ENCODE measurements at regions not wholly inside any gene's neighbourhood (a gene's known extent, or its start where the extent isn't known, plus 50 kb on each side); places are given as distances from the start of the nearest gene placed in this dataset.
"Not testable (repeated sequence)": the region's sequence is repeated elsewhere in the genome, so short reads cannot be mapped to it uniquely, and the experiment has no call there.

DNA sequence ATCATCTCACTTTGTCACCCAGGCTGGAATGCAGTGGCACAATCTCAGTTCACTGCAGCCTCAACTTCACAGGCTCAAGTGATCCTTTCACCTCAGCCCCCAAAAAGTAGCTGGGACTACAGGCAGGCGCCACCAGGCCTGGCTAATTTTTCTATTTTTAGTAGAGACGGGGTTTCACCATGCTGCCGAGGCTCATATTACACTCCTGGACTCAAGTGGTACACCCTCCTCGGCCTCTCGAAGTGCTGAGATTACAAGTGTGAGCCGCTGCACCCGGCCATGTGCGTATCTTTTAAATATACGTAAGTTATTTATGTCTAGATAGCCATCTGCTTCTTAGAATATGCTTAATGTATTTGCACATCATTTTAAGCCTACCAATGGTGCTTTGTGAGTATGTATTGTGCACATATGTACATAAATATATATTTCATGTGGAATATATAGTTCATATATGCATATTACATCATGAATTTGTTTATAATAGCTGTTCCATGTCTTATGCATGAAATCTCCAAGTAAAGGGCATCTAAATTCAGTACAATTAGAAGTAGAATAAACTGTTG, 184.4 kb downstream of the ANKRD36B start:
- TF ChIP-seq, protein P1, sequence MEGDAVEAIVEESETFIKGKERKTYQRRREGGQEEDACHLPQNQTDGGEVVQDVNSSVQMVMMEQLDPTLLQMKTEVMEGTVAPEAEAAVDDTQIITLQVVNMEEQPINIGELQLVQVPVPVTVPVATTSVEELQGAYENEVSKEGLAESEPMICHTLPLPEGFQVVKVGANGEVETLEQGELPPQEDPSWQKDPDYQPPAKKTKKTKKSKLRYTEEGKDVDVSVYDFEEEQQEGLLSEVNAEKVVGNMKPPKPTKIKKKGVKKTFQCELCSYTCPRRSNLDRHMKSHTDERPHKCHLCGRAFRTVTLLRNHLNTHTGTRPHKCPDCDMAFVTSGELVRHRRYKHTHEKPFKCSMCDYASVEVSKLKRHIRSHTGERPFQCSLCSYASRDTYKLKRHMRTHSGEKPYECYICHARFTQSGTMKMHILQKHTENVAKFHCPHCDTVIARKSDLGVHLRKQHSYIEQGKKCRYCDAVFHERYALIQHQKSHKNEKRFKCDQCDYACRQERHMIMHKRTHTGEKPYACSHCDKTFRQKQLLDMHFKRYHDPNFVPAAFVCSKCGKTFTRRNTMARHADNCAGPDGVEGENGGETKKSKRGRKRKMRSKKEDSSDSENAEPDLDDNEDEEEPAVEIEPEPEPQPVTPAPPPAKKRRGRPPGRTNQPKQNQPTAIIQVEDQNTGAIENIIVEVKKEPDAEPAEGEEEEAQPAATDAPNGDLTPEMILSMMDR (IDR thresholded peaks at IDR 0.05): not testable (repeated sequence)
- not testable (repeated sequence) for TF ChIP-seq EP300 (IDR thresholded peaks at IDR 0.05)
